Breast epithelium (tissue), 3 donors: ENCODE measurements at regions not wholly inside any gene's neighbourhood (a gene's known extent, or its start where the extent isn't known, plus 50 kb on each side); places are given as distances from the start of the nearest gene placed in this dataset.

Experiments used
- CTCF ChIP-seq, 3 donors: fragments of 450-650 bp; IDR thresholded peaks; one replicate each; pipeline ENCODE4 v1.5.1; 2016 to 2017; ENCODE audit warnings: antibody characterized with exemption in 3 of 3, mild to moderate bottlenecking in 3 of 3, moderate library complexity in 3 of 3
- POLR2AphosphoS5 ChIP-seq, 3 donors: sonication (generic); formaldehyde crosslinking; IDR thresholded peaks; one replicate each; pipeline ENCODE4 v1.6.1; 2017; ENCODE audit warnings: antibody characterized with exemption in 3 of 3

GRCh38 chr2:138948070-138948539 lies 167.9 kb upstream of the NXPH2 start:
- TF ChIP-seq CTCF (IDR thresholded peaks at IDR 0.05): no peak
- TF ChIP-seq POLR2AphosphoS5 (IDR thresholded peaks at IDR 0.05): no peak
